Left renal pelvis (tissue), 4 donors: ENCODE measurements at regions not wholly inside any gene's neighbourhood (a gene's known extent, or its start where the extent isn't known, plus 50 kb on each side); places are given as distances from the start of the nearest gene placed in this dataset.
"Not testable (repeated sequence)": the region's sequence is repeated elsewhere in the genome, so short reads cannot be mapped to it uniquely, and the experiment has no call there.

Source experiments
- DNase-seq, 4 donors: peaks; one replicate each; pipeline ENCODE4 v3.0.0-alpha.2; 2013; ENCODE audit warnings: low read depth in 4 of 4, low spot score in 3 of 4

GRCh38 chr7:115363916-115364315, 442.0 kb downstream of the MDFIC start:
- DNase-seq, result no peak

- DNase-seq, result no peak
These were observed 438.1 kb downstream of the MDFIC start for GRCh38 chr7:115359955-115360354.

- no peak for DNase-seq
These were observed 437.2 kb downstream of the MDFIC start for GRCh38 chr7:115359119-115359518.

GRCh38 chr7:115357703-115357999, 435.8 kb downstream of the MDFIC start:
- DNase-seq, result no peak

GRCh38 chr7:115356999-115357702, 435.3 kb downstream of the MDFIC start:
- DNase-seq, result no peak

- no peak for DNase-seq
These were observed 434.3 kb downstream of the MDFIC start for GRCh38 chr7:115356139-115356746.

- no peak for DNase-seq
These were observed 433.0 kb downstream of the MDFIC start for GRCh38 chr7:115354925-115355324.

GRCh38 chr7:115352375-115352774, 430.5 kb downstream of the MDFIC start:
- no peak for DNase-seq

GRCh38 chr7:115350764-115351163, 428.9 kb downstream of the MDFIC start:
- DNase-seq, result no peak

- no peak for DNase-seq
These were observed 427.7 kb downstream of the MDFIC start for GRCh38 chr7:115349635-115350034.

GRCh38 chr7:115346685-115347084, 424.8 kb downstream of the MDFIC start:
- no peak for DNase-seq

- no peak for DNase-seq
These were observed 418.9 kb downstream of the MDFIC start for GRCh38 chr7:115340828-115341227.

- no peak for DNase-seq
These were observed 416.1 kb downstream of the MDFIC start for GRCh38 chr7:115338016-115338415.

- DNase-seq, result no peak
These were observed 410.8 kb downstream of the MDFIC start for GRCh38 chr7:115332691-115333090.

- DNase-seq, result no peak
These were observed 407.1 kb downstream of the MDFIC start for GRCh38 chr7:115329006-115329405.

- DNase-seq, result no peak
These were observed 406.1 kb downstream of the MDFIC start for GRCh38 chr7:115328018-115328417.

- no peak for DNase-seq
These were observed 405.4 kb downstream of the MDFIC start for GRCh38 chr7:115327326-115327725.

GRCh38 chr7:115319541-115319940, 397.6 kb downstream of the MDFIC start:
- DNase-seq, result no peak

GRCh38 chr7:115310316-115310715, 388.4 kb downstream of the MDFIC start:
- DNase-seq, result not testable (repeated sequence)

- no peak for DNase-seq
These were observed 384.7 kb downstream of the MDFIC start for GRCh38 chr7:115306586-115306985.

GRCh38 chr7:115300231-115300870, 378.5 kb downstream of the MDFIC start:
- no peak for DNase-seq

- no peak for DNase-seq
These were observed 377.6 kb downstream of the MDFIC start for GRCh38 chr7:115299397-115300037.
